H9 (cell line): ENCODE measurements at regions not wholly inside any gene's neighbourhood (a gene's known extent, or its start where the extent isn't known, plus 50 kb on each side); places are given as distances from the start of the nearest gene placed in this dataset.

Source experiments
- DNase-seq: peaks from one replicate; pipeline ENCODE4 v3.0.0-alpha.2; 2017
- H2AFZ ChIP-seq: one replicate; pipeline ENCODE4 v1.6.1; 2013; ENCODE audit warnings: mild to moderate bottlenecking, low read length, control low read depth, moderate library complexity
- H2AK5ac ChIP-seq: 2 replicates; pipeline ENCODE4 v1.6.1; 2013; ENCODE audit warnings: low read length, control low read depth, mixed read lengths; ENCODE audit not compliant: insufficient read length
- H2BK120ac ChIP-seq: one replicate; pipeline ENCODE4 v1.6.1; 2013; ENCODE audit warnings: low read depth, mild to moderate bottlenecking, low read length, control low read depth, inconsistent platforms; ENCODE audit not compliant: poor library complexity, severe bottlenecking
- H2BK12ac ChIP-seq: 2 replicates; pipeline ENCODE4 v1.6.1; 2013; ENCODE audit warnings: low read length, control low read depth, mixed read lengths, low read depth; ENCODE audit not compliant: insufficient read length
- H2BK15ac ChIP-seq: 2 replicates; pipeline ENCODE4 v1.6.1; 2013; ENCODE audit warnings: low read depth, low read length, control low read depth
- H2BK20ac ChIP-seq: one replicate; pipeline ENCODE4 v1.6.1; 2013; ENCODE audit warnings: low read depth, mild to moderate bottlenecking, low read length, control low read depth, inconsistent platforms; ENCODE audit not compliant: poor library complexity, severe bottlenecking
- H2BK5ac ChIP-seq: 2 replicates; pipeline ENCODE4 v1.6.1; 2013; ENCODE audit warnings: low read length, control low read depth, mixed read lengths; ENCODE audit not compliant: insufficient read length
- H3K14ac ChIP-seq: 2 replicates; pipeline ENCODE4 v1.6.1; 2013; ENCODE audit warnings: low read length, control low read depth; ENCODE audit not compliant: insufficient read depth
- H3K18ac ChIP-seq: 2 replicates; pipeline ENCODE4 v1.6.1; 2013; ENCODE audit warnings: low read depth, mild to moderate bottlenecking, mixed read lengths, low read length, control low read depth; ENCODE audit not compliant: insufficient read length
- H3K23ac ChIP-seq: 2 replicates; pipeline ENCODE4 v1.6.1; 2013; ENCODE audit warnings: low read length, control low read depth, mixed read lengths, low read depth; ENCODE audit not compliant: insufficient read length
- H3K23me2 ChIP-seq: 2 replicates; pipeline ENCODE4 v1.6.1; 2013; ENCODE audit warnings: low read depth, mild to moderate bottlenecking, mixed read lengths, low read length, control low read depth; ENCODE audit not compliant: insufficient read length, poor library complexity, severe bottlenecking
- H3K27ac ChIP-seq: 2 replicates; pipeline ENCODE4 v1.5.1; 2013; ENCODE audit warnings: low read length, control low read depth, mixed read lengths, low read depth; ENCODE audit not compliant: insufficient read length
- H3K27me3 ChIP-seq: 2 replicates; pipeline ENCODE4 v1.6.1; 2013; ENCODE audit warnings: low read length, control low read depth, inconsistent platforms; ENCODE audit not compliant: insufficient read depth
- H3K4ac ChIP-seq: 2 replicates; pipeline ENCODE4 v1.6.1; 2013; ENCODE audit warnings: low read depth, mild to moderate bottlenecking, control low read depth, inconsistent platforms, low read length, moderate library complexity
- H3K4me1 ChIP-seq: 2 replicates; pipeline ENCODE4 v1.6.1; 2013; ENCODE audit warnings: low read length, control low read depth, inconsistent platforms; ENCODE audit not compliant: insufficient read depth
- H3K4me2 ChIP-seq: 2 replicates; pipeline ENCODE4 v1.6.1; 2013; ENCODE audit warnings: low read length, control low read depth, mixed read lengths; ENCODE audit not compliant: insufficient read length, insufficient read depth
- H3K56ac ChIP-seq: 2 replicates; pipeline ENCODE4 v1.6.1; 2013; ENCODE audit warnings: low read depth, mild to moderate bottlenecking, mixed read lengths, low read length, control low read depth; ENCODE audit not compliant: insufficient read length
- H3K79me1 ChIP-seq: 2 replicates; pipeline ENCODE4 v1.6.1; 2013; ENCODE audit warnings: low read depth, mild to moderate bottlenecking, moderate library complexity, low read length, control low read depth, inconsistent platforms; ENCODE audit not compliant: insufficient read depth, poor library complexity, severe bottlenecking
- H3K79me2 ChIP-seq: 2 replicates; pipeline ENCODE4 v1.6.1; 2013; ENCODE audit warnings: low read length, control low read depth, inconsistent platforms; ENCODE audit not compliant: insufficient read depth
- H3K9ac ChIP-seq: 2 replicates; pipeline ENCODE4 v1.6.1; 2013; ENCODE audit warnings: low read length, control low read depth, mixed read lengths; ENCODE audit not compliant: insufficient read length; ENCODE audit errors: extremely low read depth
- H3K9me3 ChIP-seq: one replicate; pipeline ENCODE4 v1.6.1; 2013; ENCODE audit warnings: low read depth, low read length, inconsistent platforms; ENCODE audit not compliant: control insufficient read depth
- H3T11ph ChIP-seq: one replicate; pipeline ENCODE4 v1.6.1; 2013; ENCODE audit warnings: mild to moderate bottlenecking, low read length, control low read depth, inconsistent platforms
- H4K20me1 ChIP-seq: one replicate; pipeline ENCODE4 v1.6.1; 2013; ENCODE audit not compliant: control insufficient read depth, insufficient read length, insufficient read depth
- H4K5ac ChIP-seq: 2 replicates; pipeline ENCODE4 v1.6.1; 2013; ENCODE audit warnings: low read depth, mild to moderate bottlenecking, mixed read lengths, low read length, control low read depth; ENCODE audit not compliant: insufficient read length
- H4K8ac ChIP-seq: replicated peaks from 2 replicates; pipeline ENCODE4 v1.6.1; 2013; ENCODE audit warnings: low read length, control low read depth, mixed read lengths, low read depth; ENCODE audit not compliant: insufficient read length
- H4K91ac ChIP-seq: 2 replicates; pipeline ENCODE4 v1.6.1; 2013; ENCODE audit warnings: low read depth, mild to moderate bottlenecking, moderate library complexity, mixed read lengths, low read length, control low read depth; ENCODE audit not compliant: insufficient read length
- H3K27ac Mint-ChIP-seq, 3 experiments: 2 replicates in 2 of 3; 3 replicates in 1 of 3; pipeline ENCODE4 v1.8.0; 2020 to 2021; ENCODE audit warnings: mixed read lengths in 3 of 3, mild to moderate bottlenecking in 1 of 3, moderate library complexity in 1 of 3
- H3K27me3 Mint-ChIP-seq: 2 replicates; pipeline ENCODE4 v1.8.0; 2021; ENCODE audit warnings: low read depth, mild to moderate bottlenecking, moderate library complexity, mixed read lengths
- H3K36me3 Mint-ChIP-seq, 3 experiments: 2 replicates in 2 of 3; 3 replicates in 1 of 3; pipeline ENCODE4 v1.8.0; 2020 to 2021; ENCODE audit warnings: low read depth in 3 of 3, mixed read lengths in 3 of 3; ENCODE audit not compliant: insufficient read depth in 1 of 3
- H3K4me1 Mint-ChIP-seq, 2 experiments: 2 replicates each; pipeline ENCODE4 v1.8.0; 2020; ENCODE audit warnings: mixed read lengths in 2 of 2
- H3K4me3 Mint-ChIP-seq, 2 experiments: 2 replicates in 1 of 2; 3 replicates in 1 of 2; pipeline ENCODE4 v1.8.0; 2020 to 2021; ENCODE audit warnings: mild to moderate bottlenecking in 2 of 2, mixed read lengths in 2 of 2, moderate library complexity in 1 of 2
- H3K9me3 Mint-ChIP-seq, 2 experiments: 2 replicates in 1 of 2; 3 replicates in 1 of 2; pipeline ENCODE4 v1.8.0; 2020; ENCODE audit warnings: mild to moderate bottlenecking in 2 of 2, mixed read lengths in 2 of 2, moderate library complexity in 1 of 2
- WGBS: extraction: QIAGEN DNeasy Blood & Tissue Kit; methylation state at CpG from one replicate; pipeline ENCODE4 v1.1.7; 2013; ENCODE audit warnings: missing lambda C conversion rate, low lambda C conversion rate, mixed read lengths; ENCODE audit not compliant: insufficient read length; ENCODE audit errors: extremely low coverage; 5-methylcytosine and 5-hydroxymethylcytosine counted together
- TF ChIP-seq, protein P1 (sequence below): fragments of 200-600 bp; sonication (generic); conservative IDR thresholded peaks from 3 replicates; pipeline ENCODE4 v1.8.0; 2021; ENCODE audit warnings: antibody characterized with exemption, mild to moderate bottlenecking

DNA sequence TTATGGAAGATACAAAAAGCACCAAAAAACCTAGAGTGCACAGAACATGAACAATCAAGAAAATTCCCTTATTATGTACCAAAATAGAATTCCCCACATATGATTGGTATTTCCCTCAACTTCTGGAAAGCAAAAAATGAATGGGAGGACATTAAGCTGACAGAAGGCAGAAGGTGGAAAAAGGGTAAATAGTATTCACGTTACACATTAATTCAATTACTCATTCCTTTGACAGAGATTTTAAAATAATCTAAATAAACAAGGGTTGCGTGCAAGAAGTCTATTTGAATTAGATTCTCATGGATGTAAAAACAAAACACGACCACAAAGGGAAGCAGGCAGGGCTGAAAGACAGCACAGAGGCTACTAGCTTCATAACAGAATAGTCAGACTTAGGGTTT lies 260.5 kb upstream of the ZPLD1 start:
- no peaks in the 10 kb centered on the region for H3K9me3 ChIP-seq

More for the DNA sequence above, 260.5 kb upstream of the ZPLD1 start:
- Histone ChIP-seq H4K20me1 (no peaks in the 10 kb centered on the region), H2AFZ (no peak overlapping the region), H3K4me1 (no peaks in the 10 kb centered on the region), H3K23ac (no peak overlapping the region), H3K4ac (no peak overlapping the region), H3K4me2 (no peak overlapping the region), H4K8ac (no peak overlapping the region), H2BK15ac (no peak overlapping the region), H3K18ac (no peak overlapping the region), H4K5ac (no peak overlapping the region), H2BK120ac (no peak overlapping the region), H3K27me3 (no peaks in the 10 kb centered on the region), H2AK5ac (no peak overlapping the region), H3T11ph (no peak overlapping the region), H3K79me2 (no peaks in the 10 kb centered on the region), H3K56ac (no peak overlapping the region), H3K9ac (no peak overlapping the region), H3K79me1 (no peaks in the 10 kb centered on the region), H4K91ac (no peak overlapping the region), H2BK20ac (no peak overlapping the region), H3K14ac (no peak overlapping the region), H3K27ac (no peak overlapping the region), H3K23me2 (no peaks in the 10 kb centered on the region), H2BK12ac (no peak overlapping the region), H2BK5ac (no peak overlapping the region)
- H3K9me3 Mint-ChIP-seq: no peaks in the 10 kb centered on the region
- H3K27ac Mint-ChIP-seq: no peak overlapping the region
- TF ChIP-seq, protein P1, sequence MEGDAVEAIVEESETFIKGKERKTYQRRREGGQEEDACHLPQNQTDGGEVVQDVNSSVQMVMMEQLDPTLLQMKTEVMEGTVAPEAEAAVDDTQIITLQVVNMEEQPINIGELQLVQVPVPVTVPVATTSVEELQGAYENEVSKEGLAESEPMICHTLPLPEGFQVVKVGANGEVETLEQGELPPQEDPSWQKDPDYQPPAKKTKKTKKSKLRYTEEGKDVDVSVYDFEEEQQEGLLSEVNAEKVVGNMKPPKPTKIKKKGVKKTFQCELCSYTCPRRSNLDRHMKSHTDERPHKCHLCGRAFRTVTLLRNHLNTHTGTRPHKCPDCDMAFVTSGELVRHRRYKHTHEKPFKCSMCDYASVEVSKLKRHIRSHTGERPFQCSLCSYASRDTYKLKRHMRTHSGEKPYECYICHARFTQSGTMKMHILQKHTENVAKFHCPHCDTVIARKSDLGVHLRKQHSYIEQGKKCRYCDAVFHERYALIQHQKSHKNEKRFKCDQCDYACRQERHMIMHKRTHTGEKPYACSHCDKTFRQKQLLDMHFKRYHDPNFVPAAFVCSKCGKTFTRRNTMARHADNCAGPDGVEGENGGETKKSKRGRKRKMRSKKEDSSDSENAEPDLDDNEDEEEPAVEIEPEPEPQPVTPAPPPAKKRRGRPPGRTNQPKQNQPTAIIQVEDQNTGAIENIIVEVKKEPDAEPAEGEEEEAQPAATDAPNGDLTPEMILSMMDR: no peak
- DNase-seq: no peak
- peaks cover 0 to 3% of the 10 kb centered on the region in 2 experiments; a peak in 1 of 4 replicates for H3K4me1 Mint-ChIP-seq
- no peaks in the 10 kb centered on the region for H3K27me3 Mint-ChIP-seq
- H3K4me3 Mint-ChIP-seq: no peak overlapping the region
- no peaks in the 10 kb centered on the region for H3K36me3 Mint-ChIP-seq
- WGBS: no CpG with 5 or more reads among the region's 3 CpGs
